ENCODE measurements at regions not wholly inside any gene's neighbourhood (a gene's known extent, or its start where the extent isn't known, plus 50 kb on each side); places are given as distances from the start of the nearest gene placed in this dataset.

GRCh38 chr11:133621611-133622010 lies 89.3 kb upstream of the OPCML start:
- Histone ChIP-seq H3K36me3 (ENCODE audit: control insufficient read depth, insufficient read depth, low read length) (no peaks in the 10 kb centered on the region), H3K4me3 (ENCODE audit: low read depth in 2 of 2, low read length in 2 of 2) (no peak overlapping the region), H3K27ac (ENCODE audit: low read length) (no peak overlapping the region), H3K9me3 (ENCODE audit: control insufficient read depth, insufficient read depth, low read depth, low read length) (0 out of 2 replicates have a peak, but pooled peaks cover under 1% of the 10 kb centered on the region), H3K4me1 (ENCODE audit: control insufficient read depth, insufficient read depth, low read length) (no peaks in the 10 kb centered on the region), H3K27me3 (ENCODE audit: control insufficient read depth, insufficient read depth, low read length) (peaks cover 6% of the 10 kb centered on the region)
- no TSS peak for BruUV-seq (replicated peaks)
- TF ChIP-seq SIN3A (IDR thresholded peaks at IDR 0.05; ENCODE audit: borderline replicate concordance, insufficient read depth, low read depth, low read length) = no peak
- no peak for TF ChIP-seq CTCF (IDR thresholded peaks at IDR 0.05)
- TF ChIP-seq REST (IDR thresholded peaks at IDR 0.05; ENCODE audit: insufficient read depth in 1 of 2, low read depth in 2 of 2, low read length in 1 of 2) = no peak
- TF ChIP-seq TCF7L2 (IDR thresholded peaks at IDR 0.05; ENCODE audit: low read depth, low read length) = no peak
- TF ChIP-seq POLR2AphosphoS5 (IDR thresholded peaks at IDR 0.05; ENCODE audit: low read depth, low read length) = no peak
- DNase-seq (ENCODE audit: low read depth, low spot score) (no peak), ATAC-seq (no peak)
- in situ Hi-C loops (cut with HindIII; ENCODE audit: low pct_unique_long_range_greater_than_20kb, low sequenced_read_pairs) (no loop called here), intact Hi-C loops (cut with micrococcal nuclease; ENCODE audit: unreplicated experiment) (no loop called here)
- CTCF ChIA-PET = no interaction called here
- POLR2A ChIA-PET = no interaction called here

- Histone ChIP-seq H3K4me1 (ENCODE audit: control insufficient read depth, insufficient read depth, low read length) (no peaks in the 10 kb centered on the region), H3K27me3 (ENCODE audit: control insufficient read depth, insufficient read depth, low read length) (peaks cover 4% of the 10 kb centered on the region), H3K9me3 (ENCODE audit: control insufficient read depth, insufficient read depth, low read depth, low read length) (peaks cover 9% of the 10 kb centered on the region), H3K36me3 (ENCODE audit: control insufficient read depth, insufficient read depth, low read length) (no peaks in the 10 kb centered on the region), H3K27ac (ENCODE audit: low read length) (no peak overlapping the region), H3K4me3 (ENCODE audit: low read depth in 2 of 2, low read length in 2 of 2) (no peak overlapping the region)
- no TSS peak for BruUV-seq (replicated peaks)
- TF ChIP-seq CTCF (IDR thresholded peaks at IDR 0.05) = peak; percentile 27; the same call in 1 of the 2 replicates
- no peak for TF ChIP-seq REST (IDR thresholded peaks at IDR 0.05; ENCODE audit: insufficient read depth in 1 of 2, low read depth in 2 of 2, low read length in 1 of 2)
- no peak for TF ChIP-seq POLR2AphosphoS5 (IDR thresholded peaks at IDR 0.05; ENCODE audit: low read depth, low read length)
- no peak for TF ChIP-seq SIN3A (IDR thresholded peaks at IDR 0.05; ENCODE audit: borderline replicate concordance, insufficient read depth, low read depth, low read length)
- no peak for TF ChIP-seq TCF7L2 (IDR thresholded peaks at IDR 0.05; ENCODE audit: low read depth, low read length)
- in situ Hi-C loops (cut with HindIII; ENCODE audit: low pct_unique_long_range_greater_than_20kb, low sequenced_read_pairs) (no loop called here), intact Hi-C loops (cut with micrococcal nuclease; ENCODE audit: unreplicated experiment) (no loop called here)
- POLR2A ChIA-PET = no interaction called here
- ATAC-seq = no peak
- CTCF ChIA-PET = no interaction called here
- no peak for DNase-seq (ENCODE audit: low read depth, low spot score)
Measured at GRCh38 chr11:133619973-133620372, 87.7 kb upstream of the OPCML start.

All from Panc1 (cell line).